Colonic mucosa (tissue), 4 donors: ENCODE measurements at regions not wholly inside any gene's neighbourhood (a gene's known extent, or its start where the extent isn't known, plus 50 kb on each side); places are given as distances from the start of the nearest gene placed in this dataset.
A peak's percentile ranks its signal among the peaks of the same experiment; 100 is the strongest.

Experiments used
- DNase-seq: peaks from one replicate; pipeline ENCODE4 v3.0.0-alpha.2; 2020
- H3K27ac ChIP-seq: fragments of 200-600 bp; one replicate; pipeline ENCODE4 v1.8.0; 2021
- H3K27me3 ChIP-seq: fragments of 200-600 bp; one replicate; pipeline ENCODE4 v1.8.0; 2021
- H3K36me3 ChIP-seq: fragments of 200-600 bp; one replicate; pipeline ENCODE4 v1.8.0; 2021
- H3K4me1 ChIP-seq: fragments of 200-600 bp; one replicate; pipeline ENCODE4 v1.8.0; 2021; ENCODE audit warnings: mild to moderate bottlenecking
- H3K4me3 ChIP-seq: fragments of 200-600 bp; one replicate; pipeline ENCODE4 v1.8.0; 2021
- H3K9ac ChIP-seq, 2 donors: one replicate each; pipeline ENCODE4 v1.7.0; 2013; ENCODE audit warnings: control low read depth in 2 of 2, low read depth in 2 of 2, low read length in 2 of 2
- H3K9me3 ChIP-seq: fragments of 200-600 bp; one replicate; pipeline ENCODE4 v1.8.0; 2021
- CTCF ChIP-seq: fragments of 200-600 bp; IDR thresholded peaks from one replicate; pipeline ENCODE4 v1.8.0; 2022; ENCODE audit warnings: antibody characterized with exemption, mild to moderate bottlenecking
- intact Hi-C: fragments of 100-400 bp; cut with DNase I; formaldehyde crosslinking; loops from one replicate; pipeline ENCODE4 v1.14.1; 2022
- donor health status: healthy.
- donor health status: DM: no; HTN: no; CAD: no.
- donor health status: DM: no; HTN: no; CAD: no.

GRCh38 chr7:26071622-26072456 lies 80.2 kb upstream of the NFE2L3 start:
- Histone ChIP-seq H3K9me3 (no peaks in the 10 kb centered on the region), H3K27ac (no peak overlapping the region), H3K36me3 (no peaks in the 10 kb centered on the region), H3K27me3 (no peaks in the 10 kb centered on the region), H3K4me1 (no peaks in the 10 kb centered on the region), H3K4me3 (no peak overlapping the region), H3K9ac (no peak overlapping the region)
- TF ChIP-seq CTCF, result no peak
- no peak for DNase-seq
- intact Hi-C loops, result no loop called here

GRCh38 chr7:26073041-26073440 lies 79.0 kb upstream of the NFE2L3 start:
- H3K9me3 ChIP-seq, result no peaks in the 10 kb centered on the region
- no peak overlapping the region for H3K9ac ChIP-seq
- no peak for TF ChIP-seq CTCF
- no peaks in the 10 kb centered on the region for H3K27me3 ChIP-seq
- H3K4me1 ChIP-seq, result no peaks in the 10 kb centered on the region
- no peak overlapping the region for H3K4me3 ChIP-seq
- no peak overlapping the region for H3K27ac ChIP-seq
- intact Hi-C loops, result no loop called here
- no peak for DNase-seq
- H3K36me3 ChIP-seq, result no peaks in the 10 kb centered on the region

GRCh38 chr7:26074919-26075318 lies 77.1 kb upstream of the NFE2L3 start:
- no peak overlapping the region for H3K4me3 ChIP-seq
- no peak for DNase-seq
- H3K27me3 ChIP-seq, result no peaks in the 10 kb centered on the region
- H3K4me1 ChIP-seq, result peaks cover 4% of the 10 kb centered on the region
- intact Hi-C loops, result no loop called here
- no peak overlapping the region for H3K27ac ChIP-seq
- H3K9ac ChIP-seq, result no peak overlapping the region
- H3K36me3 ChIP-seq, result no peaks in the 10 kb centered on the region
- no peak for TF ChIP-seq CTCF
- no peaks in the 10 kb centered on the region for H3K9me3 ChIP-seq

DNA sequence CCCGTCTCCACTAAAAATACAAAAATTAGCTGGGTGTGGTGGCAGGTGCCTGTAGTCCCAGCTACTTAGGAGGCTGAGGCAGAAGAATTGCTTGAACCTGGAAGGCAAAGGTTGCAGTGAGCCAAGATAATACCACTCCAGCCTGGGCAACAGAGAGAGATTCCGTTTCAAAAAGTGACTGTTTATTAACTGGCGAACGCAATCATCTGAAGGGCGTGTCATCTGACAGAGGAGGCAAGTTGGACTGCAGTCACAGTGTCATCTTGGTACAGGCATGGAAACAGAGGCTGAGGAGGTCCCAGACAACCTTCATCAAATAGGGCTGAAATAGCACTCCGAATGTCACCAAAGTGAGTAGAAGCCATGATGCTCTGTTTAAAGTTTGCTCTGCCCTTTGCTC lies 75.3 kb upstream of the NFE2L3 start:
- H3K27ac ChIP-seq, result no peak overlapping the region
- no peak for TF ChIP-seq CTCF
- intact Hi-C loops, result no loop called here
- H3K36me3 ChIP-seq, result no peaks in the 10 kb centered on the region
- H3K27me3 ChIP-seq, result no peaks in the 10 kb centered on the region
- peaks cover 4% of the 10 kb centered on the region for H3K4me1 ChIP-seq
- no peak overlapping the region for H3K9ac ChIP-seq
- no peak overlapping the region for H3K4me3 ChIP-seq
- no peaks in the 10 kb centered on the region for H3K9me3 ChIP-seq
- DNase-seq, result no peak

- intact Hi-C loops, result no loop called here
- Histone ChIP-seq H3K27ac (no peak overlapping the region), H3K36me3 (no peaks in the 10 kb centered on the region), H3K9me3 (no peaks in the 10 kb centered on the region), H3K4me3 (no peak overlapping the region), H3K9ac (peak overlapping the region in 1 of 2 donors; percentile 28), H3K4me1 (peaks cover 4% of the 10 kb centered on the region), H3K27me3 (no peaks in the 10 kb centered on the region)
- peak; percentile 76 for DNase-seq
- no peak for TF ChIP-seq CTCF
Observed at GRCh38 chr7:26078437-26079336, 73.3 kb upstream of the NFE2L3 start.
